Smooth muscle cell (in vitro differentiated cells): ENCODE measurements at regions not wholly inside any gene's neighbourhood (a gene's known extent, or its start where the extent isn't known, plus 50 kb on each side); places are given as distances from the start of the nearest gene placed in this dataset.

Experiments
- DNase-seq: peaks from one replicate; lab custom pipeline; 2025; ENCODE audit not compliant: unreplicated experiment; lab: John Stamatoyannopoulos, UW
- H2AFZ ChIP-seq: fragments of 200-600 bp; sonication (generic); 2 replicates; pipeline ENCODE4 v1.6.0; 2016; ENCODE audit warnings: antibody characterized with exemption, low read depth, mild to moderate bottlenecking
- H3F3A ChIP-seq: fragments of 200-600 bp; sonication (generic); 2 replicates; pipeline ENCODE4 v1.6.0; 2017; ENCODE audit warnings: antibody characterized with exemption, low read depth
- H3K27ac ChIP-seq: fragments of 200-600 bp; sonication (generic); 2 replicates; pipeline ENCODE4 v1.5.1; 2016; ENCODE audit warnings: low read depth, mild to moderate bottlenecking
- H3K27me3 ChIP-seq: fragments of 200-600 bp; sonication (generic); 2 replicates; pipeline ENCODE4 v1.6.1; 2016; ENCODE audit warnings: low read depth, mild to moderate bottlenecking
- H3K36me3 ChIP-seq: fragments of 200-600 bp; sonication (generic); 2 replicates; pipeline ENCODE4 v1.5.1; 2016; ENCODE audit warnings: low read depth
- H3K4me1 ChIP-seq: fragments of 200-600 bp; sonication (generic); 2 replicates; pipeline ENCODE4 v1.5.1; 2016; ENCODE audit warnings: low read depth
- H3K4me2 ChIP-seq: fragments of 200-600 bp; sonication (generic); 2 replicates; pipeline ENCODE4 v1.6.0; 2016; ENCODE audit warnings: mild to moderate bottlenecking
- H3K4me3 ChIP-seq: fragments of 200-600 bp; sonication (generic); 2 replicates; pipeline ENCODE4 v1.5.1; 2016; ENCODE audit warnings: mild to moderate bottlenecking
- H3K79me2 ChIP-seq: fragments of 200-600 bp; sonication (generic); 2 replicates; pipeline ENCODE4 v1.6.0; 2016; ENCODE audit warnings: low read depth, mild to moderate bottlenecking
- H3K9ac ChIP-seq: fragments of 200-600 bp; sonication (generic); 2 replicates; pipeline ENCODE4 v1.6.0; 2016; ENCODE audit warnings: low read depth
- H3K9me3 ChIP-seq: fragments of 200-600 bp; sonication (generic); replicated peaks from 2 replicates; pipeline ENCODE4 v1.5.1; 2016; ENCODE audit warnings: low read depth
- H4K20me1 ChIP-seq: fragments of 200-600 bp; sonication (generic); 2 replicates; pipeline ENCODE4 v1.6.0; 2016; ENCODE audit warnings: low read depth
- WGBS: methylation state at CpG from one replicate; pipeline ENCODE4 v1.1.7; 2016; ENCODE audit warnings: low lambda C conversion rate; 5-methylcytosine and 5-hydroxymethylcytosine counted together
- TF ChIP-seq, protein P1 (sequence below): fragments of 200-600 bp; sonication (generic); IDR thresholded peaks from 2 replicates; pipeline ENCODE4 v1.5.1; 2017; ENCODE audit warnings: borderline replicate concordance, mild to moderate bottlenecking, antibody characterized with exemption; ENCODE audit not compliant: insufficient read depth, poor library complexity, severe bottlenecking

DNA sequence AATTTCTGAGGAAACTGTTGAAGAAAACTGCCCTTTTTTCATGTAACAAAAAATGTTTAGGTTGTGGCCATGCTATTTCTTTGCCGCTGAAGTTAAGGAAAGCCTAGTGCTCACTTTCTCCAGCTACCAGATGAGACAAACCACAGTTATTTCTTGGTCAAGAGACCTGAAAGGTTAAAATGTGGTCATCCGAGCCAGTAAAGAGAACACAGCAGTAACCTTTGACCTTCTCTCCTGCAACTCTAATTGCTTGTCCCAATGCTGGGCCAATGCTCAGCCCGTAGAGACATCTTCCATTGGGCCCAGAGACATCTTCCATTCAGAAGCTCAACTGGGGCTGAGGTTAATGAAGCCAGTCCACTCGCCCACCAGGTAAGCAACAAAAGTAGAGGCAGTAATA, 109.8 kb upstream of the CPSF6 start:
- DNase-seq, result no peak
- Histone ChIP-seq H3K4me1 (no peaks in the 10 kb centered on the region), H3K36me3 (no peaks in the 10 kb centered on the region), H3K79me2 (no peaks in the 10 kb centered on the region), H3K9ac (no peak overlapping the region), H3K27ac (no peak overlapping the region), H2AFZ (no peak overlapping the region), H3K9me3 (no peaks in the 10 kb centered on the region), H3F3A (no peaks in the 10 kb centered on the region), H3K4me3 (no peak overlapping the region), H3K27me3 (no peaks in the 10 kb centered on the region), H3K4me2 (no peak overlapping the region), H4K20me1 (no peaks in the 10 kb centered on the region)
- 83% methylated on average over 4 of the region's 4 CpGs for WGBS
- TF ChIP-seq, protein P1, sequence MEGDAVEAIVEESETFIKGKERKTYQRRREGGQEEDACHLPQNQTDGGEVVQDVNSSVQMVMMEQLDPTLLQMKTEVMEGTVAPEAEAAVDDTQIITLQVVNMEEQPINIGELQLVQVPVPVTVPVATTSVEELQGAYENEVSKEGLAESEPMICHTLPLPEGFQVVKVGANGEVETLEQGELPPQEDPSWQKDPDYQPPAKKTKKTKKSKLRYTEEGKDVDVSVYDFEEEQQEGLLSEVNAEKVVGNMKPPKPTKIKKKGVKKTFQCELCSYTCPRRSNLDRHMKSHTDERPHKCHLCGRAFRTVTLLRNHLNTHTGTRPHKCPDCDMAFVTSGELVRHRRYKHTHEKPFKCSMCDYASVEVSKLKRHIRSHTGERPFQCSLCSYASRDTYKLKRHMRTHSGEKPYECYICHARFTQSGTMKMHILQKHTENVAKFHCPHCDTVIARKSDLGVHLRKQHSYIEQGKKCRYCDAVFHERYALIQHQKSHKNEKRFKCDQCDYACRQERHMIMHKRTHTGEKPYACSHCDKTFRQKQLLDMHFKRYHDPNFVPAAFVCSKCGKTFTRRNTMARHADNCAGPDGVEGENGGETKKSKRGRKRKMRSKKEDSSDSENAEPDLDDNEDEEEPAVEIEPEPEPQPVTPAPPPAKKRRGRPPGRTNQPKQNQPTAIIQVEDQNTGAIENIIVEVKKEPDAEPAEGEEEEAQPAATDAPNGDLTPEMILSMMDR, result no peak

GRCh38 chr12:69130064-69130463, 109.3 kb upstream of the CPSF6 start:
- Histone ChIP-seq H3K4me3 (no peak overlapping the region), H3K4me2 (no peak overlapping the region), H4K20me1 (no peaks in the 10 kb centered on the region), H3K27ac (no peak overlapping the region), H3K27me3 (no peaks in the 10 kb centered on the region), H3K9ac (no peak overlapping the region), H3F3A (no peaks in the 10 kb centered on the region), H3K79me2 (no peaks in the 10 kb centered on the region), H3K9me3 (no peaks in the 10 kb centered on the region), H2AFZ (no peak overlapping the region), H3K36me3 (no peaks in the 10 kb centered on the region), H3K4me1 (no peaks in the 10 kb centered on the region)
- TF ChIP-seq, protein P1, result no peak
- DNase-seq, result no peak

GRCh38 chr12:69131077-69131476, 108.3 kb upstream of the CPSF6 start:
- Histone ChIP-seq H3K9ac (no peak overlapping the region), H3K79me2 (no peaks in the 10 kb centered on the region), H3F3A (no peaks in the 10 kb centered on the region), H4K20me1 (no peaks in the 10 kb centered on the region), H3K4me3 (no peak overlapping the region), H3K27ac (no peak overlapping the region), H3K36me3 (no peaks in the 10 kb centered on the region), H3K4me1 (no peaks in the 10 kb centered on the region), H3K27me3 (no peaks in the 10 kb centered on the region), H2AFZ (no peak overlapping the region), H3K4me2 (no peak overlapping the region), H3K9me3 (no peaks in the 10 kb centered on the region)
- TF ChIP-seq, protein P1, result no peak
- WGBS, result 57% methylated on average over 1 of the region's 1 CpG
- no peak for DNase-seq

- no peaks in the 10 kb centered on the region for H3F3A ChIP-seq
- H3K79me2 ChIP-seq, result no peaks in the 10 kb centered on the region
- no peaks in the 10 kb centered on the region for H3K27me3 ChIP-seq
- H3K9me3 ChIP-seq, result no peaks in the 10 kb centered on the region
- TF ChIP-seq, protein P1, result no peak
- H2AFZ ChIP-seq, result no peak overlapping the region
- no peaks in the 10 kb centered on the region for H3K4me1 ChIP-seq
- H3K9ac ChIP-seq, result no peak overlapping the region
- H3K27ac ChIP-seq, result no peak overlapping the region
- 87% methylated on average over 2 of the region's 2 CpGs for WGBS
- DNase-seq, result no peak
- H3K4me2 ChIP-seq, result no peak overlapping the region
- no peak overlapping the region for H3K4me3 ChIP-seq
- H3K36me3 ChIP-seq, result no peaks in the 10 kb centered on the region
- H4K20me1 ChIP-seq, result no peaks in the 10 kb centered on the region
These were observed 102.3 kb upstream of the CPSF6 start for GRCh38 chr12:69136931-69137613.
